HEK293 (cell line): ENCODE measurements at regions not wholly inside any gene's neighbourhood (a gene's known extent, or its start where the extent isn't known, plus 50 kb on each side); places are given as distances from the start of the nearest gene placed in this dataset.

Experiments
- CTCF ChIA-PET: fragments of 350-600 bp; formaldehyde crosslinking; extraction: SDS; loops from one replicate; lab custom pipeline; 2021; ENCODE audit warnings: antibody characterized with exemption; lab: Yijun Ruan, JAX
- POLR2A ChIA-PET: fragments of 300-600 bp; formaldehyde crosslinking; extraction: SDS; loops from one replicate; lab custom pipeline; 2020; ENCODE audit warnings: antibody characterized with exemption, inconsistent platforms; lab: Yijun Ruan, JAX
- H3K27ac ChIP-seq: fragments of 200-500 bp; sonication (Bioruptor generic); 2 replicates; pipeline ENCODE4 v1.5.1; 2014; ENCODE audit warnings: low read depth, low read length, control low read depth, inconsistent platforms; ENCODE audit errors: extremely low read depth
- H3K36me3 ChIP-seq, 2 experiments: fragments of 200-500 bp in 1 of 2; sonication (Bioruptor generic) in 1 of 2; 1 replicate in 1 of 2; 2 replicates in 1 of 2; pipeline ENCODE4 v1.5.1; 2014 to 2017; ENCODE audit warnings: inconsistent platforms in 2 of 2, low read length in 2 of 2; ENCODE audit not compliant: control insufficient read depth in 2 of 2, insufficient read depth in 1 of 2
- H3K4me1 ChIP-seq: fragments of 200-500 bp; sonication (Bioruptor generic); 2 replicates; pipeline ENCODE4 v1.5.1; 2014; ENCODE audit warnings: mild to moderate bottlenecking, low read length, inconsistent platforms; ENCODE audit not compliant: control insufficient read depth, insufficient read depth
- H3K4me3 ChIP-seq: 2 replicates; pipeline ENCODE4 v1.5.1; 2011; ENCODE audit warnings: low read depth, mild to moderate bottlenecking, control low read depth, low read length, moderate library complexity
- H3K9me3 ChIP-seq: fragments of 200-500 bp; sonication (Bioruptor generic); 2 replicates; pipeline ENCODE4 v1.5.1; 2014; ENCODE audit warnings: low read depth, low read length, inconsistent platforms; ENCODE audit not compliant: control insufficient read depth, insufficient read depth
- GFI1B ChIP-seq: fragments of 450-650 bp; formaldehyde crosslinking; IDR thresholded peaks from 2 replicates; pipeline ENCODE4 v1.5.1; 2016; ENCODE audit warnings: missing biosample characterization, missing genetic modification characterization
- GLI4 ChIP-seq: fragments of 450-650 bp; formaldehyde crosslinking; IDR thresholded peaks from 2 replicates; pipeline ENCODE4 v1.5.1; 2016; ENCODE audit warnings: missing biosample characterization, missing genetic modification characterization
- KLF8 ChIP-seq: fragments of 450-650 bp; formaldehyde crosslinking; IDR thresholded peaks from 2 replicates; pipeline ENCODE4 v1.5.1; 2016; ENCODE audit warnings: missing biosample characterization, missing genetic modification characterization
- KLF9 ChIP-seq: fragments of 450-650 bp; formaldehyde crosslinking; IDR thresholded peaks from 2 replicates; pipeline ENCODE4 v1.5.1; 2016; ENCODE audit warnings: missing biosample characterization, missing genetic modification characterization, low read depth
- SP2 ChIP-seq: fragments of 450-650 bp; formaldehyde crosslinking; IDR thresholded peaks from 2 replicates; pipeline ENCODE4 v1.5.1; 2016; ENCODE audit warnings: missing biosample characterization, missing genetic modification characterization
- TCF7L2 ChIP-seq: IDR thresholded peaks from 2 replicates; pipeline ENCODE4 v1.6.1; 2011; ENCODE audit warnings: low read depth, mild to moderate bottlenecking, inconsistent platforms, low read length, moderate library complexity, borderline replicate concordance
- ZBTB7A ChIP-seq: fragments of 450-650 bp; formaldehyde crosslinking; IDR thresholded peaks from 2 replicates; pipeline ENCODE4 v1.5.1; 2016; ENCODE audit warnings: low read depth, missing biosample characterization, missing genetic modification characterization
- ZNF114 ChIP-seq: fragments of 450-650 bp; formaldehyde crosslinking; IDR thresholded peaks from 2 replicates; pipeline ENCODE4 v1.5.0; 2017; ENCODE audit warnings: missing biosample characterization, missing genetic modification characterization
- ZNF202 ChIP-seq: fragments of 450-650 bp; formaldehyde crosslinking; IDR thresholded peaks from 2 replicates; pipeline ENCODE4 v1.5.1; 2016; ENCODE audit warnings: missing biosample characterization, missing genetic modification characterization, borderline replicate concordance
- ZNF221 ChIP-seq: fragments of 450-650 bp; formaldehyde crosslinking; IDR thresholded peaks from 2 replicates; pipeline ENCODE4 v1.5.1; 2017; ENCODE audit warnings: missing biosample characterization, missing genetic modification characterization, borderline replicate concordance
- ZNF23 ChIP-seq: fragments of 450-650 bp; formaldehyde crosslinking; IDR thresholded peaks from 2 replicates; pipeline ENCODE4 v1.5.1; 2016; ENCODE audit warnings: missing biosample characterization, missing genetic modification characterization, borderline replicate concordance
- ZNF292 ChIP-seq: fragments of 450-650 bp; formaldehyde crosslinking; IDR thresholded peaks from 2 replicates; pipeline ENCODE4 v1.5.1; 2016; ENCODE audit warnings: low read depth, missing biosample characterization, missing genetic modification characterization, borderline replicate concordance
- ZNF510 ChIP-seq: fragments of 450-650 bp; formaldehyde crosslinking; IDR thresholded peaks from 2 replicates; pipeline ENCODE4 v1.5.1; 2018; ENCODE audit warnings: mild to moderate bottlenecking, missing genetic modification characterization, missing biosample characterization; ENCODE audit not compliant: insufficient replicate concordance
- ZNF529 ChIP-seq: fragments of 450-650 bp; formaldehyde crosslinking; IDR thresholded peaks from 2 replicates; pipeline ENCODE4 v1.5.1; 2017; ENCODE audit warnings: missing genetic modification characterization, missing biosample characterization; ENCODE audit not compliant: insufficient replicate concordance
- ZNF677 ChIP-seq: fragments of 450-650 bp; IDR thresholded peaks from 2 replicates; pipeline ENCODE4 v1.5.0; 2018; ENCODE audit warnings: missing biosample characterization, mild to moderate bottlenecking, missing genetic modification characterization, moderate library complexity
- ZNF747 ChIP-seq: fragments of 450-650 bp; formaldehyde crosslinking; IDR thresholded peaks from 2 replicates; pipeline ENCODE4 v1.5.1; 2016; ENCODE audit warnings: missing biosample characterization, missing genetic modification characterization
- ZNF76 ChIP-seq: fragments of 450-650 bp; formaldehyde crosslinking; IDR thresholded peaks from 2 replicates; pipeline ENCODE4; 2016; ENCODE audit warnings: low read depth, missing biosample characterization, missing genetic modification characterization, borderline replicate concordance
- ZNF785 ChIP-seq: fragments of 450-650 bp; formaldehyde crosslinking; IDR thresholded peaks from 2 replicates; pipeline ENCODE4 v1.5.1; 2016; ENCODE audit warnings: missing biosample characterization, missing genetic modification characterization
- ZSCAN23 ChIP-seq: fragments of 450-650 bp; formaldehyde crosslinking; IDR thresholded peaks from 2 replicates; pipeline ENCODE4 v1.5.1; 2016; ENCODE audit warnings: missing biosample characterization, missing genetic modification characterization
- TF ChIP-seq, protein P1 (sequence below): fragments of 450-650 bp; formaldehyde crosslinking; IDR thresholded peaks from 2 replicates; pipeline ENCODE4 v1.5.1; 2016; ENCODE audit warnings: missing biosample characterization, missing genetic modification characterization
- TF ChIP-seq, protein P2 (sequence below): fragments of 450-650 bp; formaldehyde crosslinking; IDR thresholded peaks from 2 replicates; pipeline ENCODE4 v1.5.1; 2017; ENCODE audit warnings: missing biosample characterization, missing genetic modification characterization

DNA sequence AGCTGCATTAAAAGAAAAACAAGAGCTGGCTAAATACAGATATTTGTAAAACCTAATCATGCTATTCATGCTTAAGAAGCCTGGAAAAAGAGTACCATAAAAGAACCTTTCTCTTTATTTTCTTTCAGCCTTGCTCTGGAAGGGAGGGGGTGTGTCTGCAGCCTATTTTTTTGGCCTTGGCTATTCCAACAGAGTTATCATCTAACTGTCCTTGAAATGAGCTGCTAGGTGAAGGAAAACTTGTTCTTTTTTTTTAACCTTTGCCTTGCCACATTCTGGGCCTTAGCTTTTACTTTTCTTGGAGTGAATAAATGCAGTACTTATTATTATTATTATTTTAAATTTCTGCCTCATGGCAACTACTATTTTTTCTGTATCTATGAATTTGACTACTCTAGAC lies 224.9 kb upstream of the SYNCRIP start (continued):
- no peak for TF ChIP-seq KLF8 (tag by site-specific recombination)
- TF ChIP-seq, protein P1, sequence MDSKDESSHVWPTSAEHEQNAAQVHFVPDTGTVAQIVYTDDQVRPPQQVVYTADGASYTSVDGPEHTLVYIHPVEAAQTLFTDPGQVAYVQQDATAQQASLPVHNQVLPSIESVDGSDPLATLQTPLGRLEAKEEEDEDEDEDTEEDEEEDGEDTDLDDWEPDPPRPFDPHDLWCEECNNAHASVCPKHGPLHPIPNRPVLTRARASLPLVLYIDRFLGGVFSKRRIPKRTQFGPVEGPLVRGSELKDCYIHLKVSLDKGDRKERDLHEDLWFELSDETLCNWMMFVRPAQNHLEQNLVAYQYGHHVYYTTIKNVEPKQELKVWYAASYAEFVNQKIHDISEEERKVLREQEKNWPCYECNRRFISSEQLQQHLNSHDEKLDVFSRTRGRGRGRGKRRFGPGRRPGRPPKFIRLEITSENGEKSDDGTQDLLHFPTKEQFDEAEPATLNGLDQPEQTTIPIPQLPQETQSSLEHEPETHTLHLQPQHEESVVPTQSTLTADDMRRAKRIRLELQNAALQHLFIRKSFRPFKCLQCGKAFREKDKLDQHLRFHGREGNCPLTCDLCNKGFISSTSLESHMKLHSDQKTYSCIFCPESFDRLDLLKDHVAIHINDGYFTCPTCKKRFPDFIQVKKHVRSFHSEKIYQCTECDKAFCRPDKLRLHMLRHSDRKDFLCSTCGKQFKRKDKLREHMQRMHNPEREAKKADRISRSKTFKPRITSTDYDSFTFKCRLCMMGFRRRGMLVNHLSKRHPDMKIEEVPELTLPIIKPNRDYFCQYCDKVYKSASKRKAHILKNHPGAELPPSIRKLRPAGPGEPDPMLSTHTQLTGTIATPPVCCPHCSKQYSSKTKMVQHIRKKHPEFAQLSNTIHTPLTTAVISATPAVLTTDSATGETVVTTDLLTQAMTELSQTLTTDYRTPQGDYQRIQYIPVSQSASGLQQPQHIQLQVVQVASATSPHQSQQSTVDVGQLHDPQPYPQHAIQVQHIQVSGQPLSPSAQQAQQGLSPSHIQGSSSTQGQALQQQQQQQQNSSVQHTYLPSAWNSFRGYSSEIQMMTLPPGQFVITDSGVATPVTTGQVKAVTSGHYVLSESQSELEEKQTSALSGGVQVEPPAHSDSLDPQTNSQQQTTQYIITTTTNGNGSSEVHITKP = no peak
- TF ChIP-seq ZNF510 (tag by site-specific recombination) = no peak
- TF ChIP-seq TCF7L2 = no peak
- TF ChIP-seq ZBTB7A (tag by site-specific recombination) = no peak
- TF ChIP-seq ZNF747 (tag by site-specific recombination) = no peak
- TF ChIP-seq, all 188 proteins: peak for 0

DNA sequence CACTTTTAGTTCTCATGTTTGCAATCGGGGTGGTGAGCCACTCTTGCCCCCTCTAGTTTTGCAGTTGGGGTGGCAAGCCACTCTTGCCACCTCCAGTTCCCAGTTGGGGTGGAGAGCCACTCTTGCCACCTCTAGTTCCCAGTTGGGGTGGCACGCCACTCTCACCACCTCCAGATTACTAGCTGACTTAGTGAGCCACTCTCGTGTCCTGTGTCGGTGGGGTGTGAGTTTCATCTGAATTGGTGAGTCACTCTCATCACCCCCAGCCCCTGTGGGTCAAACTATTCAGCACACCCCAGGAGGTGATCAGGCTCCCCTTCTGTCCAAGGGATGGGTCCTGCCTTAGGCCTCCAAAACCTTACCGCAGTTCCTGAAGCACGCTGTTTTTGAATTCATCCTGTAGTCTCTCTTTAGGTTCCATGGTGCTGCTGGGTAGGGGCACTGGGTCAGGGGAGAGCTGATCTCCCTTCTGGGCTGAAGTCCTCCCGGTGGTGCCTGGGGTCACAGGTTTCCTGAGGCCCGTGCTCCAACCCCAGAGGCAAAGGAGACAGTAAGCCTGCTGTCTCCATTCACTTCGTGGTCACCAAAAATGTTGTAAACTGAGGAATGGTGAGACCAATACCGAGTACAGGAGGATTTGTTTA lies 224.2 kb upstream of the SYNCRIP start:
- ChIA-PET POLR2A (no interaction called here), CTCF (no interaction called here)
- H3K4me1 ChIP-seq = no peaks in the 10 kb centered on the region
- no peak for TF ChIP-seq ZNF785 (tag by site-specific recombination)
- no peak for TF ChIP-seq SP2 (tag by site-specific recombination)
- no peak overlapping the region for H3K4me3 ChIP-seq
- H3K9me3 ChIP-seq = no peaks in the 10 kb centered on the region
- no peaks in the 10 kb centered on the region for H3K36me3 ChIP-seq
- H3K27ac ChIP-seq = no peak overlapping the region

DNA sequence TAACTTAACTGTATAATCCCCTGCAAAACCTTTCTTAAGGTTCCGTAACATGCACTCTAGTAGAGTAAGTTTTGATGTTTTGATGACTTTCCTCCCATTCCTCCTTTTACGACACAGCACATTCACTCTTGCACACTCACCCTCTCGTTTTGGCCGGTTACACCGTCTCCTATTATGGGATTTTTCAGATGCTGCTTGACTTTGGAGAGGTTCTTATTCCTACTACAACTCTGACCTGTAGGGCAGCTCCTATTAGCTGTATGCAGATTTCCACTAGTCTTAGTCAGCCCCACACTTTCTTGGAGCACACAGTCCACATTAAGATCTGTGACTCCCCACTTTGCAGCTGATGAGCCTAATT lies 223.7 kb upstream of the SYNCRIP start:
- CTCF ChIA-PET = no interaction called here
- no peak overlapping the region for H3K4me3 ChIP-seq

DNA sequence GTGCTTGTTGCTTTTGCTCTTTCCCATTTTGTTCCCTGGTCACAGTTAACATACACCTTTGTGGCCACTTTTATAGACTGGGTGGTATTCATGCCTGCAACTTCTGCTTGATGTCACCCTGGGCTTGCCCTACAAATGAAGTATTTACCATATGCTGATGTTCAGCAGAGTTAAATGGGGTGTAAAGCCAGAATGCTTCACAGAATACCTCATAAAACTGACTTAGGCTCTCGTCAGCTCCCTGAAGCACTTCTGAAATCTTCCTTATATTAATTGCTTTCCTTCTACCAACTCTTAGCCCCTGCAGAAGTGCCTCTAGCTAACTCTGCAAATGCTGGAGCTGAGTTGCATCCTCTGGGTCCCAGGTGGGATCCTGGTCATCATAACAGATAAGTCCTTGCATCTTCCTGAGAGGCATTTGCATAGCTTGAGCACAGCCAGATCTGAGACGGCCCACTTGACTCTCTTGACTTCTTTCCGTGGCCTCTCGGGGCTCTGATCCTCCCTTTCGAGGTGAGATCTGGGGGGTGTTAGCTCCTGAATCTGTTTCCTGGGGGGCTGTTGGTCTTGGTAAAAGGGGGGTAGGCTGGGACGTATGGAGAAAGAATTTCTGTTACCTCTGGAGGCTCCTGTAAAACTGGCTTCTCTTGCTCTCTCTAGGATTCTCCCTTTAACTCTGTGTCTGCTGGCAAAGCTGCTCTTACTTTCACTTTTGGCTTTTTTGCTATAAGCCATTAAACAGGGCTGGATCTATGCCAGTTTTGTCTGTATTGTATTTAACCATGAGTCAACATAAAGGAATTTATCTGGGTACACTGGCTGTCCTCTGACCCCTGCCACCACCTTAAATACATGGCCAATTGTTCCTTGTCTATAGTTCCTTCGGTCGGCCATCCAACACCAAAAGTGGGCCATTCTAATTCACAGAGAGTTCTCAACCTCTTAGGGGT lies 223.0 kb upstream of the SYNCRIP start:
- peak overlapping the region; percentile 17 for H3K4me3 ChIP-seq
- no peaks in the 10 kb centered on the region for H3K9me3 ChIP-seq
- no peaks in the 10 kb centered on the region for H3K36me3 ChIP-seq
- no peaks in the 10 kb centered on the region for H3K4me1 ChIP-seq
- ChIA-PET POLR2A (no interaction called here), CTCF (no interaction called here)
- H3K27ac ChIP-seq = no peak overlapping the region
- TF ChIP-seq ZNF23 (tag by site-specific recombination) (no peak), GFI1B (no peak), ZNF677 (no peak), ZNF292 (no peak), ZNF114 (tag by site-specific recombination) (no peak), KLF9 (no peak), ZNF202 (tag by site-specific recombination) (no peak), ZSCAN23 (tag by site-specific recombination) (no peak), ZNF76 (no peak), ZNF221 (tag by site-specific recombination) (no peak)
- TF ChIP-seq, protein P2, sequence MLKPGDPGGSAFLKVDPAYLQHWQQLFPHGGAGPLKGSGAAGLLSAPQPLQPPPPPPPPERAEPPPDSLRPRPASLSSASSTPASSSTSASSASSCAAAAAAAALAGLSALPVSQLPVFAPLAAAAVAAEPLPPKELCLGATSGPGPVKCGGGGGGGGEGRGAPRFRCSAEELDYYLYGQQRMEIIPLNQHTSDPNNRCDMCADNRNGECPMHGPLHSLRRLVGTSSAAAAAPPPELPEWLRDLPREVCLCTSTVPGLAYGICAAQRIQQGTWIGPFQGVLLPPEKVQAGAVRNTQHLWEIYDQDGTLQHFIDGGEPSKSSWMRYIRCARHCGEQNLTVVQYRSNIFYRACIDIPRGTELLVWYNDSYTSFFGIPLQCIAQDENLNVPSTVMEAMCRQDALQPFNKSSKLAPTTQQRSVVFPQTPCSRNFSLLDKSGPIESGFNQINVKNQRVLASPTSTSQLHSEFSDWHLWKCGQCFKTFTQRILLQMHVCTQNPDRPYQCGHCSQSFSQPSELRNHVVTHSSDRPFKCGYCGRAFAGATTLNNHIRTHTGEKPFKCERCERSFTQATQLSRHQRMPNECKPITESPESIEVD (tag by site-specific recombination) = no peak

More for the DNA sequence above, 223.7 kb upstream of the SYNCRIP start:
- TF ChIP-seq ZNF221 (tag by site-specific recombination) (no peak), GLI4 (no peak), ZNF529 (tag by site-specific recombination) (no peak)
- TF ChIP-seq, protein P2 (tag by site-specific recombination) = no peak
- H3K27ac ChIP-seq = no peak overlapping the region
- H3K9me3 ChIP-seq = no peaks in the 10 kb centered on the region
- H3K36me3 ChIP-seq = no peaks in the 10 kb centered on the region
- H3K4me1 ChIP-seq = no peaks in the 10 kb centered on the region
- POLR2A ChIA-PET = no interaction called here
